K562 (cell line): ENCODE measurements at regions not wholly inside any gene's neighbourhood (a gene's known extent, or its start where the extent isn't known, plus 50 kb on each side); places are given as distances from the start of the nearest gene placed in this dataset.
"Not testable (repeated sequence)": the region's sequence is repeated elsewhere in the genome, so short reads cannot be mapped to it uniquely, and the experiment has no call there.

Experiments used
- NFYB ChIP-seq: IDR thresholded peaks from 2 replicates; pipeline ENCODE4 v1.6.1; 2011; ENCODE audit warnings: mild to moderate bottlenecking, moderate library complexity; ENCODE audit not compliant: insufficient read length; ENCODE audit errors: extremely low read depth
- ZNF253 ChIP-seq: fragments of 250-450 bp; sonication (Bioruptor Pico); conservative IDR thresholded peaks from 2 replicates; pipeline ENCODE4 v1.6.1; 2021; ENCODE audit warnings: mild to moderate bottlenecking

DNA sequence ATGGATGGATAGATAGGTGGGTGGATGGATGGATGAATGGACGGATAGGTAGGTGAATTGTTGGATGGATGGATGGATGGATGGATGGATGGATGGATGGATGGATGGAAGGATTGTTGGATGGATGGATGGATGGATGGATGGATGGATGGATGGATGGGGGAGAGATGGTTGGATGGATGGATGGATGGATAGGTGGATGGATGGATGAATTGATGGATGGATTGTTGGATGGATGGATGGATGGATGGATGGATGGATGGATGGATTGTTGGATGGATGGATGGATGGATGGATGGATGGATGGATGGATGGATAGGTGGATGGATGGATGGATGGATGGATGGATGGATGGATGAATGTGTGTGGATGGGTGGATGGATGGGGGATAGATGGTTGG, 476.6 kb downstream of the MN1 start:
- TF ChIP-seq ZNF253, NFYB: not testable (repeated sequence)
